ENCODE measurements at regions not wholly inside any gene's neighbourhood (a gene's known extent, or its start where the extent isn't known, plus 50 kb on each side); places are given as distances from the start of the nearest gene placed in this dataset.

- DNase-seq (no peak), ATAC-seq (no peak)
- intact Hi-C loops (cut with DNase I, micrococcal nuclease): no loop called here
- Histone ChIP-seq H3K9me3 (peaks cover 42% of the 10 kb centered on the region), H3K4me3 (no peak overlapping the region), H3K4me1 (ENCODE audit: low read depth) (no peaks in the 10 kb centered on the region), H3K36me3 (ENCODE audit: low read depth) (no peaks in the 10 kb centered on the region)
- no peak for TF ChIP-seq CTCF (IDR thresholded peaks at IDR 0.05)
Measured at GRCh38 chr13:63288576-63288975, 1872.9 kb upstream of the PCDH20 start.

- Histone ChIP-seq H3K4me1 (ENCODE audit: low read depth) (no peaks in the 10 kb centered on the region), H3K36me3 (ENCODE audit: low read depth) (no peaks in the 10 kb centered on the region), H3K4me3 (no peak overlapping the region), H3K9me3 (peaks cover 39% of the 10 kb centered on the region)
- ATAC-seq: no peak
- intact Hi-C loops (cut with DNase I, micrococcal nuclease): no loop called here
- TF ChIP-seq CTCF (IDR thresholded peaks at IDR 0.05): no peak
- no peak for DNase-seq
Measured at GRCh38 chr13:63287926-63288325, 1872.3 kb upstream of the PCDH20 start.

- Histone ChIP-seq H3K36me3 (ENCODE audit: low read depth) (no peaks in the 10 kb centered on the region), H3K4me1 (ENCODE audit: low read depth) (no peaks in the 10 kb centered on the region), H3K4me3 (no peak overlapping the region), H3K9me3 (peaks cover 38% of the 10 kb centered on the region)
- ATAC-seq (no peak), DNase-seq (no peak)
- intact Hi-C loops (cut with DNase I, micrococcal nuclease): no loop called here
- no peak for TF ChIP-seq CTCF (IDR thresholded peaks at IDR 0.05)
Measured at GRCh38 chr13:63285426-63285825, 1869.8 kb upstream of the PCDH20 start.

- DNase-seq (no peak), ATAC-seq (no peak)
- H3K9me3 ChIP-seq: peaks cover 43% of the 10 kb centered on the region
- no peaks in the 10 kb centered on the region for H3K4me1 ChIP-seq (ENCODE audit: low read depth)
- no peaks in the 10 kb centered on the region for H3K36me3 ChIP-seq (ENCODE audit: low read depth)
- no peak for TF ChIP-seq CTCF (IDR thresholded peaks at IDR 0.05)
- intact Hi-C loops (cut with DNase I, micrococcal nuclease): no loop called here
- no peak overlapping the region for H3K4me3 ChIP-seq
Measured at GRCh38 chr13:63279136-63279535, 1863.5 kb upstream of the PCDH20 start.

GRCh38 chr13:63274772-63275171 is 1859.1 kb upstream of the PCDH20 start:
- H3K4me1 ChIP-seq (ENCODE audit: low read depth): no peaks in the 10 kb centered on the region
- H3K9me3 ChIP-seq: peaks cover 45% of the 10 kb centered on the region
- DNase-seq: no peak
- no peaks in the 10 kb centered on the region for H3K36me3 ChIP-seq (ENCODE audit: low read depth)
- no peak overlapping the region for H3K4me3 ChIP-seq
- no peak for ATAC-seq
- no peak for TF ChIP-seq CTCF (IDR thresholded peaks at IDR 0.05)
- intact Hi-C loops (cut with DNase I, micrococcal nuclease): no loop called here

Measured in mucosa of descending colon (tissue), 3 donors.